ENCODE measurements at regions not wholly inside any gene's neighbourhood (a gene's known extent, or its start where the extent isn't known, plus 50 kb on each side); places are given as distances from the start of the nearest gene placed in this dataset.

DNA sequence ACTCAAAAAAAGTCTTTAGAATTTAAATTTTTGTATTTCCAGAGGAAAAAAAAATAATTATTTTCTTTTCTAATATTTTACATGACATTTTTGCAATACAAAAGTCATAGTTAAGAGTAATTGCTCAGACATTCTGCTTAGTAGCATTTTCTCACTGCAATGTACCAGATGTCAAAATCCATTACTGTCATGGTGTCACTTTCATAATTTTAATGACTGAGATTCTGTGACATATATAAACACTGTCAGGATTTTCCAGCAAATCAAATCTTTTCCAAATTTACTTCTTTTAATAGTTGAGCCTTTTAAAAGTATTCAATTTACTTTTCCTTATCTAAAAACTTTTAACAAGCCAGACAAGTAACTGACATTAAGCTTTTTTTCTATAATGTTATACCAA, 422.7 kb downstream of the GRIA2 start:
- no peak overlapping the region for H3K14ac ChIP-seq (ENCODE audit: low read length)
- H2AFZ ChIP-seq (ENCODE audit: low read length), result no peak overlapping the region
- DNase-seq (ENCODE audit: low spot score), result no peak
- H3K9ac ChIP-seq (ENCODE audit: low read depth, low read length, poor library complexity), result no peak overlapping the region
- H4K8ac ChIP-seq (ENCODE audit: low read depth, low read length), result no peak overlapping the region
- no peak overlapping the region for H3K4me2 ChIP-seq (ENCODE audit: insufficient read depth, low read length, poor library complexity, severe bottlenecking)
- no peak overlapping the region for H3K4ac ChIP-seq (ENCODE audit: low read length)
- H2BK120ac ChIP-seq (ENCODE audit: low read depth, low read length), result no peak overlapping the region
- no peak overlapping the region for H3K27ac ChIP-seq (replicated peaks; ENCODE audit: low read length)
- H2BK5ac ChIP-seq (ENCODE audit: low read length), result no peak overlapping the region
- H2BK12ac ChIP-seq (ENCODE audit: low read length), result no peak overlapping the region
- no peak overlapping the region for H3K23ac ChIP-seq (ENCODE audit: low read depth, low read length, poor library complexity)
- no peaks in the 10 kb centered on the region for H3K4me1 ChIP-seq (ENCODE audit: control insufficient read depth in 2 of 2, insufficient read depth in 1 of 2, low read depth in 1 of 2, low read length in 2 of 2)
- H2BK15ac ChIP-seq (ENCODE audit: low read length), result no peak overlapping the region
- no peaks in the 10 kb centered on the region for H3K36me3 ChIP-seq (replicated peaks in 1 of 2; ENCODE audit: control insufficient read depth in 2 of 2, insufficient read depth in 2 of 2, low read length in 2 of 2)
- no peak overlapping the region for H4K91ac ChIP-seq (ENCODE audit: low read depth, low read length, poor library complexity)
- no peaks in the 10 kb centered on the region for H3K9me3 ChIP-seq (replicated peaks in 1 of 2; ENCODE audit: control insufficient read depth in 2 of 2, insufficient read depth in 1 of 2, low read depth in 1 of 2, low read length in 2 of 2)
- no peak overlapping the region for H3K4me3 ChIP-seq (ENCODE audit: low read length in 2 of 2)
- H3K79me1 ChIP-seq (ENCODE audit: low read depth, low read length), result no peaks in the 10 kb centered on the region
- no peaks in the 10 kb centered on the region for H3K27me3 ChIP-seq (ENCODE audit: control insufficient read depth in 3 of 3, insufficient read depth in 3 of 3, low read depth in 1 of 3, low read length in 3 of 3)
- no peak overlapping the region for H3K18ac ChIP-seq (ENCODE audit: low read length)
- H2AK5ac ChIP-seq (ENCODE audit: low read depth, low read length), result no peak overlapping the region

DNA sequence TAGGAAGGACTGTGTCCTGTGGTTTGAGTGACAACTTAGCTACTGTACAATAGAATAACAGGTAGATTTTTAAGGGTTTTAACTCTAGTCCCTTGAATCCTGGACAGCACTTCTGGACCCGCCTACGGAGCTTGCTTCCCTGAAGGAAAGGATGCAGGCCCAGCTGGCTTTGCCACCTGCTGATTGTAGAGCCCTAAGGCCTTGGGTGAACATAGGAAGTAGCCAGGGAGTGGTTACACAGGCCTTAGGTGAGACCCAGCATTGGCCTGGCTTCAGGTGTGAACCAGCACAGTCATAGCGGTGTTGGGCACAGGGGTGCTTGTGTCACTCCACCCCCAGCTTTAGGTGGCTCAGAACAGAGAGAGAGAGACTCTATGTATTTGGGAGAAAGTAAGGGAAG, 413.5 kb downstream of the GRIA2 start:
- no peak overlapping the region for H2BK12ac ChIP-seq (ENCODE audit: low read length)
- no peak overlapping the region for H3K9ac ChIP-seq (ENCODE audit: low read depth, low read length, poor library complexity)
- no peaks in the 10 kb centered on the region for H3K36me3 ChIP-seq (replicated peaks in 1 of 2; ENCODE audit: control insufficient read depth in 2 of 2, insufficient read depth in 2 of 2, low read length in 2 of 2)
- no peak overlapping the region for H3K23ac ChIP-seq (ENCODE audit: low read depth, low read length, poor library complexity)
- no peak overlapping the region for H3K4ac ChIP-seq (ENCODE audit: low read length)
- H3K27me3 ChIP-seq (ENCODE audit: control insufficient read depth in 3 of 3, insufficient read depth in 3 of 3, low read depth in 1 of 3, low read length in 3 of 3), result no peaks in the 10 kb centered on the region
- no peak overlapping the region for H3K14ac ChIP-seq (ENCODE audit: low read length)
- H3K4me1 ChIP-seq (ENCODE audit: control insufficient read depth in 2 of 2, insufficient read depth in 1 of 2, low read depth in 1 of 2, low read length in 2 of 2), result no peaks in the 10 kb centered on the region
- no peaks in the 10 kb centered on the region for H3K79me1 ChIP-seq (ENCODE audit: low read depth, low read length)
- WGBS, 2 donors (ENCODE audit: extremely low coverage in 2 of 2, insufficient read length in 2 of 2, insufficient replicate concordance in 1 of 2), result no CpG with 5 or more reads among the region's 3 CpGs
- H2BK5ac ChIP-seq (ENCODE audit: low read length), result no peak overlapping the region
- DNase-seq (ENCODE audit: low spot score), result no peak
- H4K8ac ChIP-seq (ENCODE audit: low read depth, low read length), result no peak overlapping the region
- H4K91ac ChIP-seq (ENCODE audit: low read depth, low read length, poor library complexity), result no peak overlapping the region
- no peaks in the 10 kb centered on the region for H3K9me3 ChIP-seq (replicated peaks in 1 of 2; ENCODE audit: control insufficient read depth in 2 of 2, insufficient read depth in 1 of 2, low read depth in 1 of 2, low read length in 2 of 2)
- no peak overlapping the region for H3K18ac ChIP-seq (ENCODE audit: low read length)
- no peak overlapping the region for H3K4me3 ChIP-seq (ENCODE audit: low read length in 2 of 2)
- H2AK5ac ChIP-seq (ENCODE audit: low read depth, low read length), result no peak overlapping the region
- no peak overlapping the region for H3K4me2 ChIP-seq (ENCODE audit: insufficient read depth, low read length, poor library complexity, severe bottlenecking)
- H2BK120ac ChIP-seq (ENCODE audit: low read depth, low read length), result no peak overlapping the region
- H3K27ac ChIP-seq (replicated peaks; ENCODE audit: low read length), result no peak overlapping the region
- no peak overlapping the region for H2AFZ ChIP-seq (ENCODE audit: low read length)
- no peak overlapping the region for H2BK15ac ChIP-seq (ENCODE audit: low read length)

DNA sequence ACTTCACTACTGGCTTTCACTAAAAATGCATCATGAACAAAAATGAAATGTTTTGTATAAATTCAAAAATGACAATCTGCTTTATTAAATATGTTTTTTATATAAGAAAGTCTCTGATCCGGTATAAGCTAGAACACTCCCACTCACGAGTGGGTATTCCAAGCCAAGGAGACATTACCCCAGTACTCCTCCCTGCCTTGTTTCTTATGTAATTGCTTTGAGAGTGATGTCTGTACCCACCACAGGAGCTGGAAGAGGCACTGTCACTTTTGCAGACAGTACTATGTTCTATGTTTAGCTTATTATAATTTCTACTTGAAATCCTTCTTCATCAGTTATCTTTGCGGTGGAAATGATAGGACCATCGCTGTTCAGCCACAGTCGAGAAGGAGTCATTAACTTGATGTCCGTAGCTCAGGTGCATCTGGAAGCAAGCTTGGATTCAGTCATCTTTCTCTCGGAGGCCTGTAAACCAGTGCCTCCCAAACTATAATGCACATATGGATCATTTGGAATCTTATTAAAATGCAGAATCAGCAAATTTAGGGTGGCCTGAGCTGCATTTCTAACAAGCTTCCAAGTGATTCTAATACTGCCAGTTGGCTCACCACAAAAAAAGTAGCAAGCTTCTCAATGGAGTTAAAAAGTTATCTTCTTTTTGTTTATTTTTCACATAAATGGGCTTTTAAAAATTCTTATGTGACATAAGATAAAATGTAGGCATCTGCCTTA, 396.4 kb downstream of the GRIA2 start:
- no peak overlapping the region for H3K4me3 ChIP-seq (ENCODE audit: low read length in 2 of 2)
- H2AK5ac ChIP-seq (ENCODE audit: low read depth, low read length), result no peak overlapping the region
- H3K27ac ChIP-seq (replicated peaks; ENCODE audit: low read length), result no peak overlapping the region
- no peak overlapping the region for H3K4me2 ChIP-seq (ENCODE audit: insufficient read depth, low read length, poor library complexity, severe bottlenecking)
- no peak overlapping the region for H3K23ac ChIP-seq (ENCODE audit: low read depth, low read length, poor library complexity)
- no peaks in the 10 kb centered on the region for H3K4me1 ChIP-seq (ENCODE audit: control insufficient read depth in 2 of 2, insufficient read depth in 1 of 2, low read depth in 1 of 2, low read length in 2 of 2)
- no peak overlapping the region for H2AFZ ChIP-seq (ENCODE audit: low read length)
- WGBS, 2 donors (ENCODE audit: extremely low coverage in 2 of 2, insufficient read length in 2 of 2, insufficient replicate concordance in 1 of 2), result no CpG with 5 or more reads among the region's 7 CpGs
- H3K36me3 ChIP-seq (replicated peaks in 1 of 2; ENCODE audit: control insufficient read depth in 2 of 2, insufficient read depth in 2 of 2, low read length in 2 of 2), result no peaks in the 10 kb centered on the region
- no peaks in the 10 kb centered on the region for H3K79me1 ChIP-seq (ENCODE audit: low read depth, low read length)
- H2BK120ac ChIP-seq (ENCODE audit: low read depth, low read length), result no peak overlapping the region
- H3K14ac ChIP-seq (ENCODE audit: low read length), result no peak overlapping the region
- H3K9ac ChIP-seq (ENCODE audit: low read depth, low read length, poor library complexity), result no peak overlapping the region
- H2BK12ac ChIP-seq (ENCODE audit: low read length), result no peak overlapping the region
- H2BK5ac ChIP-seq (ENCODE audit: low read length), result no peak overlapping the region
- H3K9me3 ChIP-seq (replicated peaks in 1 of 2; ENCODE audit: control insufficient read depth in 2 of 2, insufficient read depth in 1 of 2, low read depth in 1 of 2, low read length in 2 of 2), result no peaks in the 10 kb centered on the region
- no peak overlapping the region for H4K91ac ChIP-seq (ENCODE audit: low read depth, low read length, poor library complexity)
- H3K27me3 ChIP-seq (ENCODE audit: control insufficient read depth in 3 of 3, insufficient read depth in 3 of 3, low read depth in 1 of 3, low read length in 3 of 3), result no peaks in the 10 kb centered on the region
- DNase-seq (ENCODE audit: low spot score), result no peak
- H3K4ac ChIP-seq (ENCODE audit: low read length), result no peak overlapping the region
- H4K8ac ChIP-seq (ENCODE audit: low read depth, low read length), result no peak overlapping the region
- H3K18ac ChIP-seq (ENCODE audit: low read length), result no peak overlapping the region
- no peak overlapping the region for H2BK15ac ChIP-seq (ENCODE audit: low read length)

DNA sequence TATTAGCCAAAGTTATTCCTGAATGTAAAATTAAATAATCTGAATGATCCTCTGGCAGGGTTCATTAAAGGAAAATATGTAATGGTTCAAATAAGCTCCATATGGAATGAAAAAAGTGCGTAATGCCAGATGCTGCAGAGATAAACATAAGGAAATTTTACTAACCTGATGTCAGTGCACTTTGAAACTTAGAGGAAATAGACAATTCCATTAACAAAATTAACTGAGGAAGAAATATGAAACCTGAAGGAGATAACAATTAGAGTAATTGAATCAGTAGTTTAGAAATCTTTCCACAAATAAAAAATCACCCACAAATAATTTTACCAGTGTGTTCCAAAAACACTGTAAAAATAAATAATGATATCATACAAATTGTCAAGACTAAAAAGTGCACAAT, 387.5 kb downstream of the GRIA2 start:
- H3K4me3 ChIP-seq (ENCODE audit: low read length in 2 of 2), result no peak overlapping the region
- no peak overlapping the region for H3K4me2 ChIP-seq (ENCODE audit: insufficient read depth, low read length, poor library complexity, severe bottlenecking)
- no peak overlapping the region for H3K4ac ChIP-seq (ENCODE audit: low read length)
- H2AK5ac ChIP-seq (ENCODE audit: low read depth, low read length), result no peak overlapping the region
- no peak overlapping the region for H3K9ac ChIP-seq (ENCODE audit: low read depth, low read length, poor library complexity)
- DNase-seq (ENCODE audit: low spot score), result no peak
- H2BK15ac ChIP-seq (ENCODE audit: low read length), result no peak overlapping the region
- no peak overlapping the region for H3K14ac ChIP-seq (ENCODE audit: low read length)
- no peak overlapping the region for H3K27ac ChIP-seq (replicated peaks; ENCODE audit: low read length)
- no peaks in the 10 kb centered on the region for H3K4me1 ChIP-seq (ENCODE audit: control insufficient read depth in 2 of 2, insufficient read depth in 1 of 2, low read depth in 1 of 2, low read length in 2 of 2)
- no peak overlapping the region for H4K91ac ChIP-seq (ENCODE audit: low read depth, low read length, poor library complexity)
- no peaks in the 10 kb centered on the region for H3K36me3 ChIP-seq (replicated peaks in 1 of 2; ENCODE audit: control insufficient read depth in 2 of 2, insufficient read depth in 2 of 2, low read length in 2 of 2)
- no peak overlapping the region for H2BK120ac ChIP-seq (ENCODE audit: low read depth, low read length)
- no CpG with 5 or more reads among the region's 1 CpG for WGBS, 2 donors (ENCODE audit: extremely low coverage in 2 of 2, insufficient read length in 2 of 2, insufficient replicate concordance in 1 of 2)
- no peak overlapping the region for H3K18ac ChIP-seq (ENCODE audit: low read length)
- no peak overlapping the region for H2BK5ac ChIP-seq (ENCODE audit: low read length)
- H2BK12ac ChIP-seq (ENCODE audit: low read length), result no peak overlapping the region
- no peak overlapping the region for H3K23ac ChIP-seq (ENCODE audit: low read depth, low read length, poor library complexity)
- H2AFZ ChIP-seq (ENCODE audit: low read length), result no peak overlapping the region
- no peaks in the 10 kb centered on the region for H3K79me1 ChIP-seq (ENCODE audit: low read depth, low read length)
- H3K27me3 ChIP-seq (ENCODE audit: control insufficient read depth in 3 of 3, insufficient read depth in 3 of 3, low read depth in 1 of 3, low read length in 3 of 3), result no peaks in the 10 kb centered on the region
- no peak overlapping the region for H4K8ac ChIP-seq (ENCODE audit: low read depth, low read length)
- no peaks in the 10 kb centered on the region for H3K9me3 ChIP-seq (replicated peaks in 1 of 2; ENCODE audit: control insufficient read depth in 2 of 2, insufficient read depth in 1 of 2, low read depth in 1 of 2, low read length in 2 of 2)
